ENCODE measurements at regions not wholly inside any gene's neighbourhood (a gene's known extent, or its start where the extent isn't known, plus 50 kb on each side); places are given as distances from the start of the nearest gene placed in this dataset.
A peak's percentile ranks its signal among the peaks of the same experiment; 100 is the strongest.

DNA sequence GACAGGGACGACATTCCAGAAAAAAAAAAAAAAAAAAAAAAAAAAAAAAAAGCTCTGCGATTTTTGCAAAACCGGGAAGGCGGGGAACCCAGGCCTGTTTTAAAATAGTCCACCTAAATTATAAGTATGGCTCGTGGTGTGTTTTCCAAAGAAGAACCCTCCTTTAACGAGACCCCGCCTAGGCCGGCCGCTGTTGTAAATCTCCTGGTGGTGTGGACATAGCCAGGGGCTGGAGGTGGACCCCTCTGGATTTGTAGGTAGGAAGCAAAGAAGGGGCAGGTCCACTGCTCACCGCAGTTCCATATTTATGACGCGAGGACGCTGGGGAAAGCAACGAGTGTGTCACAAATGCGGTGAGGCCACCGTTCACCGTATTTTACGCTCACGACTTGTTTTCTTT, 94.0 kb upstream of the SHOX start:
- TF ChIP-seq, protein P1, sequence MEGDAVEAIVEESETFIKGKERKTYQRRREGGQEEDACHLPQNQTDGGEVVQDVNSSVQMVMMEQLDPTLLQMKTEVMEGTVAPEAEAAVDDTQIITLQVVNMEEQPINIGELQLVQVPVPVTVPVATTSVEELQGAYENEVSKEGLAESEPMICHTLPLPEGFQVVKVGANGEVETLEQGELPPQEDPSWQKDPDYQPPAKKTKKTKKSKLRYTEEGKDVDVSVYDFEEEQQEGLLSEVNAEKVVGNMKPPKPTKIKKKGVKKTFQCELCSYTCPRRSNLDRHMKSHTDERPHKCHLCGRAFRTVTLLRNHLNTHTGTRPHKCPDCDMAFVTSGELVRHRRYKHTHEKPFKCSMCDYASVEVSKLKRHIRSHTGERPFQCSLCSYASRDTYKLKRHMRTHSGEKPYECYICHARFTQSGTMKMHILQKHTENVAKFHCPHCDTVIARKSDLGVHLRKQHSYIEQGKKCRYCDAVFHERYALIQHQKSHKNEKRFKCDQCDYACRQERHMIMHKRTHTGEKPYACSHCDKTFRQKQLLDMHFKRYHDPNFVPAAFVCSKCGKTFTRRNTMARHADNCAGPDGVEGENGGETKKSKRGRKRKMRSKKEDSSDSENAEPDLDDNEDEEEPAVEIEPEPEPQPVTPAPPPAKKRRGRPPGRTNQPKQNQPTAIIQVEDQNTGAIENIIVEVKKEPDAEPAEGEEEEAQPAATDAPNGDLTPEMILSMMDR (conservative IDR thresholded peaks at IDR 0.05), result no peak
- Histone ChIP-seq H3K4me2 (ENCODE audit: insufficient read depth, insufficient read length, low read length) (no peak overlapping the region), H3K14ac (ENCODE audit: insufficient read depth, low read length) (no peak overlapping the region), H2BK20ac (ENCODE audit: low read depth, low read length, poor library complexity, severe bottlenecking) (no peak overlapping the region), H3K9me3 (ENCODE audit: control insufficient read depth, low read depth, low read length) (no peaks in the 10 kb centered on the region), H2BK5ac (ENCODE audit: insufficient read length, low read length) (no peak overlapping the region), H3K9ac (ENCODE audit: extremely low read depth, insufficient read length, low read length) (no peak overlapping the region), H2AFZ (ENCODE audit: low read length) (no peak overlapping the region), H2BK120ac (ENCODE audit: low read depth, low read length, poor library complexity, severe bottlenecking) (no peak overlapping the region), H3K79me2 (ENCODE audit: insufficient read depth, low read length) (no peaks in the 10 kb centered on the region), H4K5ac (ENCODE audit: insufficient read length, low read depth, low read length) (no peak overlapping the region), H4K8ac (replicated peaks; ENCODE audit: insufficient read length, low read depth, low read length) (no peak overlapping the region), H3K4ac (ENCODE audit: low read depth, low read length) (no peak overlapping the region), H3K27ac (ENCODE audit: insufficient read length, low read depth, low read length) (no peak overlapping the region), H4K20me1 (ENCODE audit: control insufficient read depth, insufficient read depth, insufficient read length) (no peaks in the 10 kb centered on the region), H2AK5ac (ENCODE audit: insufficient read length, low read length) (no peak overlapping the region), H2BK12ac (ENCODE audit: insufficient read length, low read depth, low read length) (no peak overlapping the region), H4K91ac (ENCODE audit: insufficient read length, low read depth, low read length) (no peak overlapping the region), H3T11ph (ENCODE audit: low read length) (no peak overlapping the region), H3K27me3 (ENCODE audit: insufficient read depth, low read length) (no peaks in the 10 kb centered on the region), H3K79me1 (ENCODE audit: insufficient read depth, low read depth, low read length, poor library complexity, severe bottlenecking) (no peaks in the 10 kb centered on the region), H2BK15ac (ENCODE audit: low read depth, low read length) (no peak overlapping the region), H3K23ac (ENCODE audit: insufficient read length, low read depth, low read length) (no peak overlapping the region), H3K23me2 (ENCODE audit: insufficient read length, low read depth, low read length, poor library complexity, severe bottlenecking) (peaks cover 4% of the 10 kb centered on the region), H3K56ac (ENCODE audit: insufficient read length, low read depth, low read length) (no peak overlapping the region), H3K18ac (ENCODE audit: insufficient read length, low read depth, low read length) (no peak overlapping the region), H3K4me1 (ENCODE audit: insufficient read depth, low read length) (no peaks in the 10 kb centered on the region)
- peak overlapping the region in 1 of 3 experiments; percentile 55; a peak in 1 of 7 replicates for H3K27ac Mint-ChIP-seq
- no peak for DNase-seq
- no peaks in the 10 kb centered on the region for H3K36me3 Mint-ChIP-seq (ENCODE audit: insufficient read depth in 1 of 3, low read depth in 3 of 3)
- no peak overlapping the region for H3K4me3 Mint-ChIP-seq
- H3K4me1 Mint-ChIP-seq, result peaks cover 2 to 11% of the 10 kb centered on the region in 2 experiments
- peaks cover 0 to 4% of the 10 kb centered on the region in 2 experiments; a peak in 2 of 5 replicates for H3K9me3 Mint-ChIP-seq
- no peaks in the 10 kb centered on the region for H3K27me3 Mint-ChIP-seq (ENCODE audit: low read depth)
- no CpG with 5 or more reads among the region's 19 CpGs for WGBS (ENCODE audit: extremely low coverage, insufficient read length, low lambda C conversion rate)
